Upper lobe of right lung (tissue), 1 donor: ENCODE measurements at regions not wholly inside any gene's neighbourhood (a gene's known extent, or its start where the extent isn't known, plus 50 kb on each side); places are given as distances from the start of the nearest gene placed in this dataset.

Experiments
- ATAC-seq: fragments of 200-7000 bp; cut with Tn5 transposase; one replicate; pipeline ENCODE4 v1.9.1; 2020; ENCODE audit warnings: mild to moderate bottlenecking, moderate library complexity
- DNase-seq: peaks from one replicate; pipeline ENCODE4 v3.0.0-alpha.2; 2020
- H3K27ac ChIP-seq: fragments of 200-600 bp; one replicate; pipeline ENCODE4 v1.8.0; 2022
- H3K27me3 ChIP-seq: fragments of 200-600 bp; one replicate; pipeline ENCODE4 v1.8.0; 2022; ENCODE audit warnings: mild to moderate bottlenecking
- H3K36me3 ChIP-seq: fragments of 200-600 bp; one replicate; pipeline ENCODE4 v1.8.0; 2022
- H3K4me1 ChIP-seq: fragments of 200-600 bp; one replicate; pipeline ENCODE4 v1.8.0; 2022
- H3K4me3 ChIP-seq: fragments of 200-600 bp; one replicate; pipeline ENCODE4 v1.8.0; 2022; ENCODE audit warnings: mild to moderate bottlenecking
- H3K9me3 ChIP-seq: fragments of 200-600 bp; one replicate; pipeline ENCODE4 v1.8.0; 2022
- CTCF ChIP-seq: fragments of 200-600 bp; IDR thresholded peaks from one replicate; pipeline ENCODE4 v1.8.0; 2022; ENCODE audit warnings: antibody characterized with exemption
- intact Hi-C: fragments of 100-400 bp; cut with DNase I; formaldehyde crosslinking; loops from one replicate; pipeline ENCODE4 v1.11.0; 2022
- donor health status: DM: no; HTN: yes; CAD: no; lungs with severe emphysema.

GRCh38 chr16:27123795-27124409, 57.2 kb downstream of the C16orf82 start:
- Histone ChIP-seq H3K4me1 (no peaks in the 10 kb centered on the region), H3K4me3 (no peak overlapping the region), H3K27me3 (no peaks in the 10 kb centered on the region), H3K27ac (no peak overlapping the region), H3K36me3 (no peaks in the 10 kb centered on the region), H3K9me3 (peaks cover 8% of the 10 kb centered on the region)
- intact Hi-C loops: no loop called here
- no peak for TF ChIP-seq CTCF
- ATAC-seq (no peak), DNase-seq (no peak)

- H3K4me3 ChIP-seq: no peak overlapping the region
- no peaks in the 10 kb centered on the region for H3K27me3 ChIP-seq
- no peak overlapping the region for H3K27ac ChIP-seq
- intact Hi-C loops: no loop called here
- H3K4me1 ChIP-seq: no peaks in the 10 kb centered on the region
- TF ChIP-seq CTCF: no peak
- H3K36me3 ChIP-seq: no peaks in the 10 kb centered on the region
- ATAC-seq: no peak
- DNase-seq: no peak
- no peaks in the 10 kb centered on the region for H3K9me3 ChIP-seq
Measured at GRCh38 chr16:27127308-27127707, 60.6 kb downstream of the C16orf82 start.

- no peaks in the 10 kb centered on the region for H3K36me3 ChIP-seq
- no peak overlapping the region for H3K27ac ChIP-seq
- H3K27me3 ChIP-seq: no peaks in the 10 kb centered on the region
- no peak for DNase-seq
- intact Hi-C loops: no loop called here
- no peaks in the 10 kb centered on the region for H3K9me3 ChIP-seq
- H3K4me1 ChIP-seq: no peaks in the 10 kb centered on the region
- no peak for ATAC-seq
- no peak for TF ChIP-seq CTCF
- H3K4me3 ChIP-seq: no peak overlapping the region
Measured at GRCh38 chr16:27129401-27129800, 62.7 kb downstream of the C16orf82 start.

- intact Hi-C loops: no loop called here
- no peak for DNase-seq
- no peak overlapping the region for H3K4me3 ChIP-seq
- H3K27me3 ChIP-seq: peaks cover 5% of the 10 kb centered on the region
- H3K36me3 ChIP-seq: no peaks in the 10 kb centered on the region
- no peak for ATAC-seq
- H3K9me3 ChIP-seq: no peaks in the 10 kb centered on the region
- no peak overlapping the region for H3K27ac ChIP-seq
- TF ChIP-seq CTCF: no peak
- no peaks in the 10 kb centered on the region for H3K4me1 ChIP-seq
Measured at GRCh38 chr16:27138257-27138656, 65.1 kb upstream of the KDM8 start.

- no peak for TF ChIP-seq CTCF
- H3K9me3 ChIP-seq: no peaks in the 10 kb centered on the region
- ATAC-seq (no peak), DNase-seq (no peak)
- H3K4me3 ChIP-seq: no peak overlapping the region
- no peaks in the 10 kb centered on the region for H3K4me1 ChIP-seq
- intact Hi-C loops: no loop called here
- H3K27ac ChIP-seq: no peak overlapping the region
- no peaks in the 10 kb centered on the region for H3K36me3 ChIP-seq
- peaks cover 6% of the 10 kb centered on the region for H3K27me3 ChIP-seq
Measured at GRCh38 chr16:27145630-27146029, 57.7 kb upstream of the KDM8 start.

GRCh38 chr16:27149986-27150385, 53.3 kb upstream of the KDM8 start:
- H3K9me3 ChIP-seq: no peaks in the 10 kb centered on the region
- no peak for TF ChIP-seq CTCF
- intact Hi-C loops: loop anchor here (10.0 kb wide), 1 partner anchor 305 kb away; no protein-coding TSS in a partner anchor

More at GRCh38 chr16:27149986-27150385, 53.3 kb upstream of the KDM8 start:
- no peaks in the 10 kb centered on the region for H3K36me3 ChIP-seq
- ATAC-seq (no peak), DNase-seq (no peak)
- no peak overlapping the region for H3K27ac ChIP-seq
- peaks cover 5% of the 10 kb centered on the region for H3K27me3 ChIP-seq
- H3K4me1 ChIP-seq: no peaks in the 10 kb centered on the region
- no peak overlapping the region for H3K4me3 ChIP-seq
